ENCODE measurements at regions not wholly inside any gene's neighbourhood (a gene's known extent, or its start where the extent isn't known, plus 50 kb on each side); places are given as distances from the start of the nearest gene placed in this dataset.
A peak's percentile ranks its signal among the peaks of the same experiment; 100 is the strongest.

- TF ChIP-seq FOXP4 (CRISPR knock-in tag; IDR thresholded peaks at IDR 0.05) (no peak), ZNF232 (CRISPR knock-in tag; IDR thresholded peaks at IDR 0.05) (no peak), GRHL2 (CRISPR knock-in tag; IDR thresholded peaks at IDR 0.05; ENCODE audit: insufficient replicate concordance, severe bottlenecking) (no peak), MYBL2 (CRISPR knock-in tag; IDR thresholded peaks at IDR 0.05) (no peak), SMAD4 (CRISPR knock-in tag; IDR thresholded peaks at IDR 0.05) (no peak)
These were observed 449.0 kb upstream of the CDH5 start (continued) for GRCh38 chr16:65917466-65917865.

DNA sequence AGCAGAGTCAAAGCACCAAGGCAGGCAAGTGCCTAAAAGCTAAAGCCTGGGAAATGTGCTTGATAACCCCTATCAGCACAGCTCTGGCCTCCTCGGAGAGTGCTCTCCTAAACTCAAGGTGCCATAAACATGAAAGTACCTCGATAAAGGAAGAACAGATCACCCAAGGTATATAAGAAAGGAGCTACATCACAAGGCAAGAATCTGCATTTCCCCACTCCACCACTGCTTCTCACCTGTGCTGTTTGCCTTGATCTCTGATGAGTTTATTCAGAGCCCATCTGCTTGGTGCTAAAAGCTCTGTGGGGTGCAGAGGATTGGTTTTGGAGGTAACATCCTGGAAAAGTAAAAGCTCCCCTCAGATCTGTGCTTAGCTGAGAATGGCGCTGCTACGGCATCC lies 449.5 kb upstream of the CDH5 start:
- ATAC-seq (peak; percentile 85), DNase-seq (ENCODE audit: low spot score) (no peak)
- Mint-ChIP-seq H3K36me3 (no peaks in the 10 kb centered on the region), H3K9me3 (peaks cover 9% of the 10 kb centered on the region), H3K27ac (no peak overlapping the region), H3K4me3 (no peak overlapping the region), H3K27me3 (ENCODE audit: low read depth) (no peaks in the 10 kb centered on the region; the same call in 1 of the 2 replicates), H3K4me1 (peaks cover 20% of the 10 kb centered on the region)
- ChIA-PET CTCF (interaction anchor here (0.9 to 1.7 kb wide), 3 partner anchors 60 to 354 kb away, joined by 5 to 6 read pairs (median 5); no protein-coding TSS in a partner anchor), POLR2A (no interaction called here)
- TF ChIP-seq, protein P1, sequence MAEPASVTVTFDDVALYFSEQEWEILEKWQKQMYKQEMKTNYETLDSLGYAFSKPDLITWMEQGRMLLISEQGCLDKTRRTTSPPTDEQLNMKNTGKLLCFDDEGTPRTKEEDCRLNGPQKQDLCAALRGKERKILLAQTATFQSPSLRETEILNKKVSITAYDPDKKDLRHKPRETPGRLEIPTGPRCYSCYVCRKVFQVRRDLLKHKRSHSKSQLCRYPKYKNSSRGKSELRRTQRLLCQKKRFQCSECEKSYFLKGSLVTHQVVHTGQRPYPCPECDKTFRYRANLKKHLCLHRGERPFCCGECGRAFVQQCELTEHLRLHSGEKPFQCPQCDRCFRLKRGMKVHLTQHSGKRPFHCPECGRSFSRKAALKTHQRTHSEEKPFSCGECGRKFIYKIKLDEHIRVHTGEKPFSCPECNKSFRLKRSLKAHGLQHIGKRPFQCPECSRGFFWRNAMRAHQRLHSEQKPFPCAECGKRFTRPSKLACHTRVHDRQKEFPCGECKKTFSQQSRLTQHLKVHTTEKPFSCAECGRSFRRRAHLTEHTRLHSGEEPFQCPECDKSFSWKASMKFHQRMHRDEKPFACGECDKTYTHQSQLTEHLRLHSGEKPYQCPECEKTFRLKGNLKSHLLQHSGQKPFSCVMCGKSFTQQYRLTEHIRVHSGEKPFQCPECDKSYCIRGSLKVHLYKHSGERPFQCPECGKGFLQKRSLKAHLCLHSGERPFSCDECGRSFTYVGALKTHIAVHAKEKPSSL (CRISPR knock-in tag; conservative IDR thresholded peaks at IDR 0.05), result no peak
- TF ChIP-seq, protein P2, sequence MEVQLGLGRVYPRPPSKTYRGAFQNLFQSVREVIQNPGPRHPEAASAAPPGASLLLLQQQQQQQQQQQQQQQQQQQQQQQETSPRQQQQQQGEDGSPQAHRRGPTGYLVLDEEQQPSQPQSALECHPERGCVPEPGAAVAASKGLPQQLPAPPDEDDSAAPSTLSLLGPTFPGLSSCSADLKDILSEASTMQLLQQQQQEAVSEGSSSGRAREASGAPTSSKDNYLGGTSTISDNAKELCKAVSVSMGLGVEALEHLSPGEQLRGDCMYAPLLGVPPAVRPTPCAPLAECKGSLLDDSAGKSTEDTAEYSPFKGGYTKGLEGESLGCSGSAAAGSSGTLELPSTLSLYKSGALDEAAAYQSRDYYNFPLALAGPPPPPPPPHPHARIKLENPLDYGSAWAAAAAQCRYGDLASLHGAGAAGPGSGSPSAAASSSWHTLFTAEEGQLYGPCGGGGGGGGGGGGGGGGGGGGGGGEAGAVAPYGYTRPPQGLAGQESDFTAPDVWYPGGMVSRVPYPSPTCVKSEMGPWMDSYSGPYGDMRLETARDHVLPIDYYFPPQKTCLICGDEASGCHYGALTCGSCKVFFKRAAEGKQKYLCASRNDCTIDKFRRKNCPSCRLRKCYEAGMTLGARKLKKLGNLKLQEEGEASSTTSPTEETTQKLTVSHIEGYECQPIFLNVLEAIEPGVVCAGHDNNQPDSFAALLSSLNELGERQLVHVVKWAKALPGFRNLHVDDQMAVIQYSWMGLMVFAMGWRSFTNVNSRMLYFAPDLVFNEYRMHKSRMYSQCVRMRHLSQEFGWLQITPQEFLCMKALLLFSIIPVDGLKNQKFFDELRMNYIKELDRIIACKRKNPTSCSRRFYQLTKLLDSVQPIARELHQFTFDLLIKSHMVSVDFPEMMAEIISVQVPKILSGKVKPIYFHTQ (CRISPR knock-in tag; IDR thresholded peaks at IDR 0.05), result no peak
- no peak for TF ChIP-seq PREB (CRISPR knock-in tag; IDR thresholded peaks at IDR 0.05; ENCODE audit: borderline replicate concordance)
- TF ChIP-seq E2F1 (CRISPR knock-in tag; IDR thresholded peaks at IDR 0.05), result no peak

DNA sequence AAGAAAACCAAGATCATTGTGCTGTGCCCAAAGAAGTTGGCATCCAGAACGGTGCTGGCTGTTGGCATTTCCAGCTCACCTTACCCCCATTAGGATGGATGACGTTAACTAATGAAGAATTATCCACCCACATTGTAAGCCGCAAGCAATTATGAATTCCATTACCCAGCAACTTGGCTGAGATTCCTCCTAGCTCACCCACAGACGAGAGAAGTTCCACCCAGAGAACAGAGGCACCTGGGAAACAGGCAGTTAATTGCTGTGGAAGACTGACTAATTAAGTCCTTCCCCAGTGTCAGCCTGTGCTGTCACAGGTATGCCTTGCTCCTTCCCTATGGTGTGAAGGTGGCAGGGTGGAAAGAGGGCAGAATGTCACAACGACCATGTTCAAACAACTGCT lies 456.2 kb upstream of the CDH5 start:
- TF ChIP-seq, protein P3, sequence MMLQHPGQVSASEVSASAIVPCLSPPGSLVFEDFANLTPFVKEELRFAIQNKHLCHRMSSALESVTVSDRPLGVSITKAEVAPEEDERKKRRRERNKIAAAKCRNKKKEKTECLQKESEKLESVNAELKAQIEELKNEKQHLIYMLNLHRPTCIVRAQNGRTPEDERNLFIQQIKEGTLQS (CRISPR knock-in tag; conservative IDR thresholded peaks at IDR 0.05), result no peak
- no peak for TF ChIP-seq ETV6 (CRISPR knock-in tag; IDR thresholded peaks at IDR 0.05)
- TF ChIP-seq, protein P4, sequence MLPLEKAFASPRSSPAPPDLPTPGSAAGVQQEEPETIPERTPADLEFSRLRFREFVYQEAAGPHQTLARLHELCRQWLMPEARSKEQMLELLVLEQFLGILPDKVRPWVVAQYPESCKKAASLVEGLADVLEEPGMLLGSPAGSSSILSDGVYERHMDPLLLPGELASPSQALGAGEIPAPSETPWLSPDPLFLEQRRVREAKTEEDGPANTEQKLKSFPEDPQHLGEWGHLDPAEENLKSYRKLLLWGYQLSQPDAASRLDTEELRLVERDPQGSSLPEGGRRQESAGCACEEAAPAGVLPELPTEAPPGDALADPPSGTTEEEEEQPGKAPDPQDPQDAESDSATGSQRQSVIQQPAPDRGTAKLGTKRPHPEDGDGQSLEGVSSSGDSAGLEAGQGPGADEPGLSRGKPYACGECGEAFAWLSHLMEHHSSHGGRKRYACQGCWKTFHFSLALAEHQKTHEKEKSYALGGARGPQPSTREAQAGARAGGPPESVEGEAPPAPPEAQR (CRISPR knock-in tag; IDR thresholded peaks at IDR 0.05), result no peak
- TF ChIP-seq NR2C2 (CRISPR knock-in tag; IDR thresholded peaks at IDR 0.05), result no peak
- no peak for TF ChIP-seq SMAD4 (CRISPR knock-in tag; IDR thresholded peaks at IDR 0.05)
- TF ChIP-seq CBFB (CRISPR knock-in tag; IDR thresholded peaks at IDR 0.05; ENCODE audit: low read depth), result no peak
- TF ChIP-seq, protein P5, sequence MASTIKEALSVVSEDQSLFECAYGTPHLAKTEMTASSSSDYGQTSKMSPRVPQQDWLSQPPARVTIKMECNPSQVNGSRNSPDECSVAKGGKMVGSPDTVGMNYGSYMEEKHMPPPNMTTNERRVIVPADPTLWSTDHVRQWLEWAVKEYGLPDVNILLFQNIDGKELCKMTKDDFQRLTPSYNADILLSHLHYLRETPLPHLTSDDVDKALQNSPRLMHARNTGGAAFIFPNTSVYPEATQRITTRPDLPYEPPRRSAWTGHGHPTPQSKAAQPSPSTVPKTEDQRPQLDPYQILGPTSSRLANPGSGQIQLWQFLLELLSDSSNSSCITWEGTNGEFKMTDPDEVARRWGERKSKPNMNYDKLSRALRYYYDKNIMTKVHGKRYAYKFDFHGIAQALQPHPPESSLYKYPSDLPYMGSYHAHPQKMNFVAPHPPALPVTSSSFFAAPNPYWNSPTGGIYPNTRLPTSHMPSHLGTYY (CRISPR knock-in tag; IDR thresholded peaks at IDR 0.05), result no peak
- TF ChIP-seq ZNF671 (CRISPR knock-in tag; IDR thresholded peaks at IDR 0.05), result no peak
- no peak overlapping the region for H3K4me3 Mint-ChIP-seq
- peaks cover 6% of the 10 kb centered on the region for H3K4me1 Mint-ChIP-seq
- no peak for DNase-seq (ENCODE audit: low spot score)
- ChIA-PET POLR2A (interaction anchor here (0.6 kb wide), 1 partner anchor 95 kb away, joined by 6 read pairs; no protein-coding TSS in a partner anchor), CTCF (interaction anchor here (0.6 kb wide), 1 partner anchor 10 kb away, joined by 3 read pairs; no protein-coding TSS in a partner anchor)
- H3K9me3 Mint-ChIP-seq, result peaks cover 9% of the 10 kb centered on the region
- ATAC-seq, result no peak
- H3K36me3 Mint-ChIP-seq, result no peaks in the 10 kb centered on the region
- no peak overlapping the region for H3K27ac Mint-ChIP-seq
- no peaks in the 10 kb centered on the region; the same call in 1 of the 2 replicates for H3K27me3 Mint-ChIP-seq (ENCODE audit: low read depth)

All from WTC11 (cell line).